Left lung (tissue), 4 donors: ENCODE measurements at regions not wholly inside any gene's neighbourhood (a gene's known extent, or its start where the extent isn't known, plus 50 kb on each side); places are given as distances from the start of the nearest gene placed in this dataset.

Experiments
- ATAC-seq: fragments of 200-7000 bp; cut with Tn5 transposase; one replicate; pipeline ENCODE4 v1.9.1; 2020; ENCODE audit warnings: moderate library complexity
- DNase-seq, 4 donors: peaks; one replicate each; pipeline ENCODE4 v3.0.0-alpha.2; 2013 to 2020
- H3K27ac ChIP-seq, 2 donors: fragments of 200-600 bp; sonication (generic) in 1 of 2; one replicate each; pipeline versions ENCODE4 v1.5.0 to v1.8.0; 2020 to 2021
- H3K27me3 ChIP-seq, 2 donors: fragments of 200-600 bp; sonication (generic) in 1 of 2; one replicate each; pipeline versions ENCODE4 v1.5.0 to v1.8.0; 2020 to 2021
- H3K36me3 ChIP-seq, 2 donors: fragments of 200-600 bp; sonication (generic) in 1 of 2; one replicate each; pipeline versions ENCODE4 v1.5.0 to v1.8.0; 2020 to 2021
- H3K4me1 ChIP-seq, 2 donors: fragments of 200-600 bp; one replicate each; pipeline ENCODE4 v1.8.0; 2021
- H3K4me3 ChIP-seq, 2 donors: fragments of 200-600 bp; sonication (generic) in 1 of 2; one replicate each; pipeline versions ENCODE4 v1.5.0 to v1.8.0; 2020 to 2021; ENCODE audit warnings: mild to moderate bottlenecking in 1 of 2
- H3K9me3 ChIP-seq, 2 donors: fragments of 200-600 bp; sonication (generic) in 1 of 2; one replicate each; pipeline versions ENCODE4 v1.5.0 to v1.8.0; 2020 to 2021
- CTCF ChIP-seq, 2 donors: fragments of 200-600 bp; sonication (generic) in 1 of 2; IDR thresholded peaks; one replicate each; pipeline versions ENCODE4 v1.5.0 to v1.8.0; 2021; ENCODE audit warnings: antibody characterized with exemption in 2 of 2
- intact Hi-C, 2 donors: fragments of 100-400 bp; cut with DNase I; formaldehyde crosslinking; loops; one replicate each; pipeline versions ENCODE4 v1.11.2 to v1.14.2; 2022
- donor health status: DM: no; HTN: yes; CAD: no.
- donor health status: DM: no; HTN: no; CAD: no.

- Histone ChIP-seq H3K27ac (no peak overlapping the region), H3K36me3 (no peaks in the 10 kb centered on the region), H3K4me3 (no peak overlapping the region), H3K4me1 (no peaks in the 10 kb centered on the region), H3K27me3 (peaks cover 0 to 5% of the 10 kb centered on the region in 2 donors), H3K9me3 (no peaks in the 10 kb centered on the region)
- ATAC-seq, result no peak
- no peak for TF ChIP-seq CTCF (IDR thresholded peaks at IDR 0.05)
- no peak for DNase-seq
- intact Hi-C loops, result no loop called here
Observed at GRCh38 chr10:28790146-28790545, 112.8 kb downstream of the BAMBI start.

DNA sequence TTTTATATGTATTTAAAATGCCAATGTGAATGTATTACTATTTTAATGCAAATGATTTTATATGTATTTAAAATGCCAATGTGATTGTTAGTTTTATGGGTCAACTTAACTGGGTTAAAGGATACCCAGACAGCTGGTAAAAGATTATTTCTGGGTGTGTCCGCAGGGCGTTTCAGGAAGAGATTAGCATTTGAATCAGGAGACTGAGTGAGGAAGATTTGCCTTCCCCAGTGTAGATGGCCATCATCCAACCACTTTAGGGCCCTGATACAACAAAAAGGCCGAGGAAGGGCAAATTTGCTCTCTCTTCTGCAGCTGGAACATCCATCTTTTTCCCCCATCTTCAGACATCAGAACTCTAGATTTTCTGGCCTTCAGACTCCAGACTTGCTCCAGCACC lies 116.2 kb downstream of the BAMBI start:
- H3K9me3 ChIP-seq, result no peaks in the 10 kb centered on the region
- no peaks in the 10 kb centered on the region for H3K27me3 ChIP-seq
- intact Hi-C loops, result no loop called here

DNA sequence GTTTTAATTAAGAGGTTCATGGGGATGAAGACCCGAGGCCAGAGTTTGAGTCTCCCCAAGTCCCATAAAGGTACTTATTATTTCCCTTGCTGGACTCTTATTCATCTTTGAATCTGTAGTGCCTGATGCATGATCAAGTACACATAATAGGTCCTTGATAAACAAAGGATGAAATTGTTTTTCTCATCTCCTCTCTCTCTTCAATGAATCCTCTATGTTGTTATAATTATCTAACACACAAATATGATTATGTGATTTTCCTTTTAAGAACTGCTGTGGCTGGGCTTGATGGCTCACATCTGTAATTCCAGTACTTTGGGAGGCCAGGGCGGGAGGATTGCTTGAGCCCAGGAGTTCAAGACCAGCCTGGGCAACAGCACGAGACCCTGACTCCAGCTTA lies 117.7 kb downstream of the BAMBI start:
- Histone ChIP-seq H3K4me1 (no peaks in the 10 kb centered on the region), H3K9me3 (no peaks in the 10 kb centered on the region), H3K27me3 (no peaks in the 10 kb centered on the region), H3K36me3 (no peaks in the 10 kb centered on the region), H3K4me3 (no peak overlapping the region), H3K27ac (no peak overlapping the region)
- TF ChIP-seq CTCF (IDR thresholded peaks at IDR 0.05), result no peak
- no peak for DNase-seq
- intact Hi-C loops, result no loop called here
- no peak for ATAC-seq

More for the DNA sequence above, 116.2 kb downstream of the BAMBI start:
- TF ChIP-seq CTCF (IDR thresholded peaks at IDR 0.05), result no peak
- no peaks in the 10 kb centered on the region for H3K36me3 ChIP-seq
- DNase-seq, result no peak
- no peak for ATAC-seq
- no peaks in the 10 kb centered on the region for H3K4me1 ChIP-seq
- H3K4me3 ChIP-seq, result no peak overlapping the region
- H3K27ac ChIP-seq, result no peak overlapping the region

DNA sequence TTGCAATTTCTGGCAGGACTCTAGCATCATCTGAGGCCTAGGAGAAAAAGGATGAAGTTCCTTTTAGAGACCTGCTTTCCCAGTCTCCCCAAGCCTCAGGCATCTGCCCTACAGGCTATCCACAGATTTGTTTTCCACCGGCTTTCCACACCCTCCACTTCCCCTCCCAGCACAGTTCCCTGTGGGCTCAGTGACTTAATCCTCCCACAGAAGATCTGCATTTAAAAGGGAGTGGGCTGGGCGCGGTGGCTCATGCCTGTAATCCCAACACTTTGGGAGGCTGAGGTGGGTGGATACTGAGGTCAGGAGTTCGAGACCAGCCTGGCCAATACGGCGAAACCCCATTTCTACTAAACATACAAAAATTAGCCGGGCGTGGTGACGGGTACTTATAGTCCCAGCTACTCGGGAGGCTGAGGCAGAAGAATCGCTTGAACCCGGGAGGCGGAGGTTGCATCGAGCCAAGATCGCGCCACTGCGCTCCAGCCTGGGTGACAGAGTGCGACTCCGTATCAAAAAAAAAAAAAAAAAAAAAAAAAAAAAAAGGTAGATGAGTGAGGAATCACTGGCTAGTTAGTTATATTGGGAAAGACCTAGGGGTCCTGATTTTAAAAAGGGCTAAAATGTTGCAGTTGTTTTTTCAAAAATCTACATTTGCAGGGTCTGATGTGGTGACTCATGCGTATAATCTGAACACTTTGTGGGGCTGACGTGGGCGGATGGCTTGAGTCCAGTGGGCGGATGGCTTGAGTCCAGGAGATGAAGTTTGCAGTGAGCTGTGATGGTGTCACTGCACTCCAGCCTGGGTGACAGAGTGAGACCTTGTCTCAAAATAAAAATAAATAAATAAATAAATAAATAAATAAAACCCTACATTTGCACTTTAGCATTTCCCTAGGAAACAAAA lies 119.5 kb downstream of the BAMBI start:
- DNase-seq, result no peak
- no peak for TF ChIP-seq CTCF (IDR thresholded peaks at IDR 0.05)
- no peaks in the 10 kb centered on the region for H3K27me3 ChIP-seq

DNA sequence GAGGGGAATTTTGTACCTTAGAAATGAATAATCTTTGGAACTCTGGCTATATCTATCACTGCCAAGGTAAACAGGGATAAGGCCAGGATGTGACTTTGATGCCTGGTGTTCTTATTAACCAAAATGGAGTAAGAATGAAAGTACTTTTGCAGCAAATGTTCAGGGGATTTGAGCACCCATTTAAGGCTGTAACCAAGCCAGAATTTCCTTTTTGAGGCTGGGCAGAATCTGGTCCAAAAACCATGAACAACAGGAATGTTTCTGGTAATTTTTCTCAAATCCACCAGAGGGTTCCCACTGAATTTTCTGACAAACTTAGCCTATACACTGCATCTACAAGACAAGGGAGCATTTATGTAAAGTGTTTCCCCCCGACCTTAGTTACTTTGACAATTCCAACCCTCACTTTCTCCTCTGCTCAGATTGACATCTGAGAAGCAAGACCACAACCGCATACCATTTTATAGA lies 120.6 kb downstream of the BAMBI start:
- ATAC-seq, result no peak
- peak in 1 of 4 donors; percentile 39 for DNase-seq
- no peak overlapping the region for H3K4me3 ChIP-seq

More for the DNA sequence above, 119.5 kb downstream of the BAMBI start:
- Histone ChIP-seq H3K4me3 (no peak overlapping the region), H3K9me3 (no peaks in the 10 kb centered on the region), H3K36me3 (no peaks in the 10 kb centered on the region), H3K4me1 (no peaks in the 10 kb centered on the region), H3K27ac (no peak overlapping the region)
- no peak for ATAC-seq
- intact Hi-C loops, result no loop called here

More for the DNA sequence above, 120.6 kb downstream of the BAMBI start:
- Histone ChIP-seq H3K4me1 (no peaks in the 10 kb centered on the region), H3K36me3 (no peaks in the 10 kb centered on the region), H3K27ac (no peak overlapping the region), H3K9me3 (no peaks in the 10 kb centered on the region), H3K27me3 (no peaks in the 10 kb centered on the region)
- intact Hi-C loops, result no loop called here
- TF ChIP-seq CTCF (IDR thresholded peaks at IDR 0.05), result no peak
